ENCODE measurements at regions not wholly inside any gene's neighbourhood (a gene's known extent, or its start where the extent isn't known, plus 50 kb on each side); places are given as distances from the start of the nearest gene placed in this dataset.

- Histone ChIP-seq H3K27me3 (no peaks in the 10 kb centered on the region), H3K4me3 (no peak overlapping the region), H3K4me1 (peaks cover 0 to 9% (median 0%) of the 10 kb centered on the region in 3 donors), H3K27ac (peak overlapping the region in 1 of 4 donors; percentile 19), H3K9me3 (no peaks in the 10 kb centered on the region), H3K36me3 (no peaks in the 10 kb centered on the region)
- peak; percentile 70 for ATAC-seq
- WGBS, 2 donors (ENCODE audit: low coverage in 1 of 2): 34 to 51% methylated on average over 8 of the region's 9 CpGs
- TF ChIP-seq EP300 (IDR thresholded peaks at IDR 0.05) (no peak), POLR2AphosphoS5 (IDR thresholded peaks at IDR 0.05) (peak; percentile 51), CTCF (IDR thresholded peaks at IDR 0.05) (peak; percentile 56 to 85 (median 64))
Observed at GRCh38 chr6:53718597-53719460, 53.3 kb upstream of the KLHL31 start.

GRCh38 chr6:53717566-53717965 lies 52.0 kb upstream of the KLHL31 start:
- Histone ChIP-seq H3K9me3 (no peaks in the 10 kb centered on the region), H3K27me3 (no peaks in the 10 kb centered on the region), H3K36me3 (no peaks in the 10 kb centered on the region), H3K4me3 (no peak overlapping the region), H3K27ac (no peak overlapping the region), H3K4me1 (peaks cover 0 to 9% (median 0%) of the 10 kb centered on the region in 3 donors)
- 60 to 73% methylated on average over 1 of the region's 1 CpG for WGBS, 2 donors (ENCODE audit: low coverage in 1 of 2)
- no peak for TF ChIP-seq EP300 (IDR thresholded peaks at IDR 0.05)
- TF ChIP-seq POLR2AphosphoS5 (IDR thresholded peaks at IDR 0.05): no peak
- no peak for TF ChIP-seq POLR2A (IDR thresholded peaks at IDR 0.05)
- TF ChIP-seq CTCF (IDR thresholded peaks at IDR 0.05): no peak
- no peak for ATAC-seq

GRCh38 chr6:53715434-53715833 lies 49.9 kb upstream of the KLHL31 start:
- TF ChIP-seq CTCF (IDR thresholded peaks at IDR 0.05): no peak
- no peak for TF ChIP-seq EP300 (IDR thresholded peaks at IDR 0.05)
- no peak for TF ChIP-seq POLR2AphosphoS5 (IDR thresholded peaks at IDR 0.05)
- no peak for TF ChIP-seq POLR2A (IDR thresholded peaks at IDR 0.05)
- H3K27me3 ChIP-seq: no peaks in the 10 kb centered on the region
- ATAC-seq: no peak

More at GRCh38 chr6:53715434-53715833, 49.9 kb upstream of the KLHL31 start:
- Histone ChIP-seq H3K36me3 (no peaks in the 10 kb centered on the region), H3K4me3 (no peak overlapping the region), H3K9me3 (no peaks in the 10 kb centered on the region), H3K4me1 (peaks cover 0 to 9% (median 0%) of the 10 kb centered on the region in 3 donors), H3K27ac (no peak overlapping the region)
- 89 to 100% methylated on average over 1 of the region's 1 CpG for WGBS, 2 donors (ENCODE audit: low coverage in 1 of 2)

Data from gastroesophageal sphincter (tissue), 4 donors.